HL-60 (cell line): ENCODE measurements at regions not wholly inside any gene's neighbourhood (a gene's known extent, or its start where the extent isn't known, plus 50 kb on each side); places are given as distances from the start of the nearest gene placed in this dataset.

Experiments used
- DNase-seq, 2 experiments: peaks; one replicate each; pipeline ENCODE4 v3.0.0-alpha.2; 2010 to 2020; ENCODE audit warnings: low read depth in 1 of 2, low spot score in 1 of 2
- H3K27ac ChIP-seq: fragments of 250-450 bp; sonication (Bioruptor Pico); replicated peaks from 2 replicates; pipeline ENCODE4 v1.5.1; 2020; ENCODE audit warnings: mild to moderate bottlenecking, moderate library complexity
- H3K27me3 ChIP-seq: fragments of 250-450 bp; sonication (Bioruptor Pico); 2 replicates; pipeline ENCODE4 v1.5.1; 2021; ENCODE audit warnings: mild to moderate bottlenecking, moderate library complexity; ENCODE audit not compliant: insufficient read depth, poor library complexity, severe bottlenecking
- H3K4me3 ChIP-seq: replicated peaks from 2 replicates; pipeline ENCODE4 v1.5.1; 2011; ENCODE audit warnings: mild to moderate bottlenecking, control low read depth, low read length; ENCODE audit not compliant: insufficient read depth
- CTCF ChIP-seq: IDR thresholded peaks from one replicate; pipeline ENCODE4 v1.5.1; 2011; ENCODE audit warnings: low read length, control low read depth, inconsistent platforms; ENCODE audit not compliant: insufficient read depth
- GABPA ChIP-seq: IDR thresholded peaks from 2 replicates; pipeline ENCODE4 v1.6.1; 2012; ENCODE audit warnings: low read depth
- POLR2AphosphoS5 ChIP-seq: IDR thresholded peaks from 2 replicates; pipeline ENCODE4 v1.6.1; 2012; ENCODE audit warnings: low read depth
- REST ChIP-seq: IDR thresholded peaks from 2 replicates; pipeline ENCODE4 v1.6.1; 2012; ENCODE audit warnings: low read depth; ENCODE audit not compliant: insufficient replicate concordance
- SPI1 ChIP-seq: IDR thresholded peaks from 2 replicates; pipeline ENCODE4 v1.6.1; 2012; ENCODE audit warnings: low read depth, mild to moderate bottlenecking, borderline replicate concordance

- no peak for TF ChIP-seq GABPA
- no peak for TF ChIP-seq SPI1
- no peak for TF ChIP-seq CTCF
- TF ChIP-seq REST, result no peak
- no peak for TF ChIP-seq POLR2AphosphoS5
- Histone ChIP-seq H3K27ac (no peak overlapping the region), H3K27me3 (no peaks in the 10 kb centered on the region), H3K4me3 (no peak overlapping the region)
- no peak for DNase-seq
Observed at GRCh38 chr9:89712283-89712682, 107.5 kb downstream of the GADD45G start.

- H3K27ac ChIP-seq, result no peak overlapping the region
- no peak for DNase-seq
- no peak overlapping the region for H3K4me3 ChIP-seq
- TF ChIP-seq REST, result no peak
- TF ChIP-seq GABPA, result no peak
- H3K27me3 ChIP-seq, result no peaks in the 10 kb centered on the region
Observed at GRCh38 chr9:89714321-89714720, 109.5 kb downstream of the GADD45G start.

GRCh38 chr9:89715318-89715858 lies 110.6 kb downstream of the GADD45G start:
- no peak for DNase-seq
- Histone ChIP-seq H3K4me3 (no peak overlapping the region), H3K27ac (no peak overlapping the region), H3K27me3 (no peaks in the 10 kb centered on the region)
- TF ChIP-seq REST, result no peak
- TF ChIP-seq SPI1, result no peak
- TF ChIP-seq GABPA, result no peak
- no peak for TF ChIP-seq POLR2AphosphoS5
- no peak for TF ChIP-seq CTCF

GRCh38 chr9:89715881-89716280 lies 111.1 kb downstream of the GADD45G start:
- Histone ChIP-seq H3K27ac (no peak overlapping the region), H3K27me3 (no peaks in the 10 kb centered on the region), H3K4me3 (no peak overlapping the region)
- DNase-seq, result no peak
- no peak for TF ChIP-seq POLR2AphosphoS5
- no peak for TF ChIP-seq SPI1
- TF ChIP-seq REST, result no peak
- TF ChIP-seq GABPA, result no peak
- TF ChIP-seq CTCF, result no peak
